ENCODE measurements at regions not wholly inside any gene's neighbourhood (a gene's known extent, or its start where the extent isn't known, plus 50 kb on each side); places are given as distances from the start of the nearest gene placed in this dataset.

GRCh38 chr15:81502439-81502838 lies 128.4 kb upstream of the TMC3 start:
- Histone ChIP-seq H3K27ac (no peak overlapping the region), H3K4me1 (ENCODE audit: low read depth) (no peaks in the 10 kb centered on the region), H3K9me3 (ENCODE audit: low read depth) (no peaks in the 10 kb centered on the region), H3K36me3 (no peaks in the 10 kb centered on the region), H3K27me3 (no peaks in the 10 kb centered on the region), H3K4me3 (no peak overlapping the region)
- no peak for TF ChIP-seq CTCF (IDR thresholded peaks at IDR 0.05; ENCODE audit: low read depth, low read length)
- DNase-seq (ENCODE audit: low read depth in 1 of 2, low spot score in 1 of 2) = no peak

- H3K27me3 ChIP-seq = no peaks in the 10 kb centered on the region
- no peaks in the 10 kb centered on the region for H3K36me3 ChIP-seq
- no peak overlapping the region for H3K4me3 ChIP-seq
- TF ChIP-seq CTCF (IDR thresholded peaks at IDR 0.05; ENCODE audit: low read depth, low read length) = no peak
- no peak for DNase-seq (ENCODE audit: low read depth in 1 of 2, low spot score in 1 of 2)
- no peaks in the 10 kb centered on the region for H3K9me3 ChIP-seq (ENCODE audit: low read depth)
- no peaks in the 10 kb centered on the region for H3K4me1 ChIP-seq (ENCODE audit: low read depth)
- no peak overlapping the region for H3K27ac ChIP-seq
These were observed 126.1 kb upstream of the TMC3 start for GRCh38 chr15:81500081-81500480.

- H3K27ac ChIP-seq = no peak overlapping the region
- no peak overlapping the region for H3K4me3 ChIP-seq
- no peaks in the 10 kb centered on the region for H3K36me3 ChIP-seq
- DNase-seq (ENCODE audit: low read depth in 1 of 2, low spot score in 1 of 2) = no peak
- no peaks in the 10 kb centered on the region for H3K9me3 ChIP-seq (ENCODE audit: low read depth)
- no peak for TF ChIP-seq CTCF (IDR thresholded peaks at IDR 0.05; ENCODE audit: low read depth, low read length)
- no peaks in the 10 kb centered on the region for H3K4me1 ChIP-seq (ENCODE audit: low read depth)
- H3K27me3 ChIP-seq = no peaks in the 10 kb centered on the region
These were observed 124.3 kb upstream of the TMC3 start for GRCh38 chr15:81498294-81498693.

- Histone ChIP-seq H3K4me1 (ENCODE audit: low read depth) (no peaks in the 10 kb centered on the region), H3K36me3 (no peaks in the 10 kb centered on the region), H3K9me3 (ENCODE audit: low read depth) (no peaks in the 10 kb centered on the region), H3K27me3 (no peaks in the 10 kb centered on the region), H3K27ac (no peak overlapping the region), H3K4me3 (no peak overlapping the region)
- no peak for TF ChIP-seq CTCF (IDR thresholded peaks at IDR 0.05; ENCODE audit: low read depth, low read length)
- DNase-seq (ENCODE audit: low read depth in 1 of 2, low spot score in 1 of 2) = no peak
These were observed 123.2 kb upstream of the TMC3 start for GRCh38 chr15:81497238-81497637.

GRCh38 chr15:81495780-81496467 lies 121.9 kb upstream of the TMC3 start:
- no peaks in the 10 kb centered on the region for H3K27me3 ChIP-seq
- no peak overlapping the region for H3K4me3 ChIP-seq
- H3K36me3 ChIP-seq = no peaks in the 10 kb centered on the region
- no peaks in the 10 kb centered on the region for H3K9me3 ChIP-seq (ENCODE audit: low read depth)
- DNase-seq (ENCODE audit: low read depth in 1 of 2, low spot score in 1 of 2) = no peak
- TF ChIP-seq CTCF (IDR thresholded peaks at IDR 0.05; ENCODE audit: low read depth, low read length) = no peak
- H3K4me1 ChIP-seq (ENCODE audit: low read depth) = no peaks in the 10 kb centered on the region
- H3K27ac ChIP-seq = no peak overlapping the region

All from cardiac muscle cell (in vitro differentiated cells and primary cell).